Nucleus accumbens (tissue), 56 donors: ENCODE measurements at regions not wholly inside any gene's neighbourhood (a gene's known extent, or its start where the extent isn't known, plus 50 kb on each side); places are given as distances from the start of the nearest gene placed in this dataset.
A peak's percentile ranks its signal among the peaks of the same experiment; 100 is the strongest.
"Not testable (repeated sequence)": the region's sequence is repeated elsewhere in the genome, so short reads cannot be mapped to it uniquely, and the experiment has no call there.

Source experiments
- DNase-seq, 56 donors: peaks; one replicate each; lab custom pipeline; 2025; lab: John Stamatoyannopoulos, UW

GRCh38 chr17:16844669-16845068 lies 127.2 kb downstream of the TNFRSF13B start:
- DNase-seq = not testable (repeated sequence)

DNA sequence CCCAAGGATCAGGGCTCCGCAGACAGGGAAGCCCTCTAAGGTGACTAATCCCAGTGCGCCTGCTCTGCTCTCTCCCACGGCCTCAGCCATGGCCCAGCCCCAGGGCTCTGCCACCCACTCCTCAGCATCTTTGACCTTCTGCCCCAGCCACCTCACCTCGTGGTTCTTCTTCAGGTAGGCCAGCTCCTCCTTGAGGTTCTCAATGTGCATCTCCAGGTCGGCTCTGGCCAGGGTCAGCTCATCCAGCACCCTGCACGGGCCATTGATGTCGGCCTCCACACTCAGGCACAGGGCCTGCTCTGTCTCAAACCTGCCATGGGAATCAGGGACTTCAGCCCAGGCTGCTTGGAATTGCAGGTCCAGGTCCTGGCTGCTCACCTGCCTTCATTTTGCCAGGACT lies 128.4 kb downstream of the TNFRSF13B start:
- DNase-seq = not testable (repeated sequence)

GRCh38 chr17:16842346-16842745 lies 129.6 kb downstream of the TNFRSF13B start:
- not testable (repeated sequence) for DNase-seq

GRCh38 chr17:16841896-16842295 lies 130.0 kb downstream of the TNFRSF13B start:
- DNase-seq = not testable (repeated sequence)

DNA sequence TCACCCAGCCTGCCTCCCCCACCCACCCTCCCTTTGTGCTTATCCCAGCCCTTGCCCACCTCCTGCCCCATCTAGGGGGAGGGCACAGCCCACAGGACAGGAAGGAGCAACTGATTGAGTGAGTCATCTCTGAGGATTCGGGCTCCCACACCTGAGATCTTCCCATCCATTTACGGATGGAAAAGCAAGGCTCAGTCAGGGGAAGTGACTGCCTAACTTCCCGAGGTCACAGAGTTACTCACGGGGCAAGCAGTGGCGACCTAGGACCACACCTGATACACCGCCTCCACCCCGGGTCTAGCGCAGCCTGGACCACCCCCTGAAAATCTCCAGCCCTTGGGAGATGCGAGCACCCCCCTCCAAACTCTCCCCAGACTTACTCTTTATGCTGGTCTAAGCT lies 131.7 kb downstream of the TNFRSF13B start:
- DNase-seq = not testable (repeated sequence)

DNA sequence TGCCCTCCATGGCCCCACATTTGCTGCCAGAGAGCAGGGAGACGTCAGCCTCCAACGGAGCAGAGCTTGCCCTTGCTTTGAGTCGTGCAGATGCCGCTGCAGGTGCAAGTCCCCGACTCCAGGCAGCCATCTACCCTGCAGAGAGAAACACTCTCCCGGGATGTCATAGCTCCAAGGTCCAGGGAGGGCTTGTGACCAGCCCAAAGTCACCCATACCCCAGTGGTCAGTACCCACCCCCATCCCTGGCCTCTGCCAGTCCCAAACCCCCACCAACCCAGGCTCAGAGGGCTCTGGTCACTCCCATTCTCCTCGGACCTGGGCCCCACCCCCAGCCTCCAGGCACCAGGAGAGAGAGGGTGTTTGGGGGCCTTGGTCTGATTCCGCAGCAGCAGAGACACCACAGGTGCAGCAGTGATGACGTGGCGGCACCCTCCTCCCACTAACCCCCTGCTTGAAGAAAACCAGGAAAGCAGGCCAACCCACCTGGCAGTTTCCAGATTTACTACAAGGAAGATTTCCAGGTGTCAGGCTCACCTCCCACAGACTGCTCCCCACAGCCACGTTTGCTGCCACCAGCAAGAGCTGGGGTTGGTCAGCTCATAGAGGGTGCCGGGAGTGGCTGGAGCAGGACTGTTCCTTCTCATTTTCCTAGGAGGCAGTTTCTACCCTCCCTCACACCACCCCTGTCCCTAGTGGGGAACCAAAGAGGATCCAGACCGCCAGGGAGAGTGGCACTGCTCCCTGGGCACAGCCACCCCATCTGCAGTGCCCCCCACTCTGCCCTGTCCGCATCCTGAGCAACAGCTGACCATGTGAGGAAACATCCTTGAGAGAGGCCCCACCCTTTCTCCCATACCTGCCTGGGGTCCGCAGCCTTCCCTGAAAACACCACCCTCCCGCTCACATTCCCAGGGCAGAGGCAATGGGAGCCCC lies 132.4 kb downstream of the TNFRSF13B start:
- peak in 19 of 56 donors; percentile 8 to 65 (median 14) for DNase-seq

GRCh38 chr17:16838795-16839194 lies 133.1 kb downstream of the TNFRSF13B start:
- DNase-seq = not testable (repeated sequence)

DNA sequence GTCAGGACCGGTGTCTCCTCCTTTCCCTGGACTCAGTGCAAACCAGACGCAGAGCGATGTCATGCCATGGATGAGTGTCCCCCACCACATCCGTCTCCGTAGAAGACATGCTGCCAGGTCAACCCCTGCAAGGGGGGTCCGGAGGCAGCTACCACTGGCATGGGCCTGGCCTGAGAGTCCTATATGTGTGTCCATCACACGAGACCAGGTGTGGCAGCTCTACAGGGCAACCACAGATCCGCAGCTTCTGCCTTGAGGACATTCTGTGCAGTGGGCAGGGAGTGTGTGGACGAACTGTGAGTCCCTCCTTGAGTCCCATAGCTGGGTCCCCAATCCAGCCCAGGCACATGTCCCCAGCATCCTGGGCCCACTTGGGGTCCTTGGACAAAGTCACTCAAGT lies 133.6 kb downstream of the TNFRSF13B start:
- not testable (repeated sequence) for DNase-seq

- DNase-seq = not testable (repeated sequence)
Measured at GRCh38 chr17:16837468-16838266, 134.3 kb downstream of the TNFRSF13B start.

- DNase-seq = not testable (repeated sequence)
Measured at GRCh38 chr17:16836315-16836915, 135.5 kb downstream of the TNFRSF13B start.

DNA sequence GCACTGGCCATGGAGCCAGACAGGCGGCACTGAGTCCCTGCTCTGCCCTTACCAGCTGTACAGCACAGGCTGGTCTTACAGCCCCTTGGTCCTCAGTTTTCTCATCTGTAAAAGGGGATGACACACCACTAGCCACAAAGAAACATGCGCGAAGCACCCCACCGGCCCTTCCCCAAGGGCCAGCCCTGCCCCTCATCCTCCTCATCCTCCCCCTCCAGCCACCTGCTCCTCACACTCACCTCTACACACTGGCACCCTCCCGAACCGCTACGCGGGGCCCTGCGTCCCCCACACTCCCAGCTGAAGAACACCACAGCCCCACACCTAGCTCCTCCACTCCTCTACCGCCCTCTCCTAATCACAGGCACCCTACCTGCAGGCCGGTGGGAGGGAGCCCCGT lies 138.4 kb downstream of the TNFRSF13B start:
- DNase-seq = not testable (repeated sequence)

- DNase-seq = not testable (repeated sequence)
Measured at GRCh38 chr17:16832853-16833252, 139.1 kb downstream of the TNFRSF13B start.

GRCh38 chr17:16832206-16832605 lies 139.7 kb downstream of the TNFRSF13B start:
- DNase-seq = not testable (repeated sequence)

DNA sequence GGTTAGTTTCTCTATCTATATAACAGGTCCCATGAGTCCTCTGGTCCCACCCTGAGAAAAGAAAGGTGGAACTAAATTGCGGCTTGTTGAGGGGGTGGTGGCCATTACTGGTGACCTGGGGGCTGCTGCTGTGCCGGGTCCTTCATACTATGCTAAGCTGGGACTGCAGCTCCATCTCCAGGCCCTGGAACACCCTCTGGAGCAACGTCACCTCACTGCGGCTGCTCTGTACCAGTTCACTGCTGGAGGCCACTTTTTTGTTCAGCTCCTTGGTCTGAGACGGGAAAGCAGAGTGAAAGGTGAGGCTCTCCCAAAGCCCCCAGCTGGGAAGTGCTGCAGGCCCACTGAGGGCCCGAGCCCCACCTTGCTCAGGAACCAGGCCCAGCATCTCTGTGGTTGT lies 140.7 kb downstream of the CCDC144A start:
- not testable (repeated sequence) for DNase-seq

DNA sequence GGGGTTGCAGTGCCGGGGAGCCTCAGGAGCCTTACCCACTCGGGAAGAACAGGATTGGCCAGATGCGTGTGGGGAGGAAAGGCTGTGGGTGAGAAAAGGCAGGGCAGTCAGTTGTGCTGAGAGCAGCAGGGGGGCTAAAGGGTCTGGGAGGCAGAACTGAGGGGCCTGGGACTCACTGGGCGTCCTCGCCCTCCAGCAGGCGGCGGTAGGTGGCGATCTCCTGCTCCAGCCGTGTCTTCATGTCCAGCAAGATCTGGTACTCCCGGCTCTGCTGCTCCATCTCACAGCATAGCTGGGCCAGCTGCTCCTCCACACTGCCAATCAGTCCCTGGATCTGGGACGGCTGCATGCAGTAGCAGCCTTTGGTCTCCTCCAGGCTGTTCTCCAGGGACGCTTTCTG lies 140.2 kb downstream of the CCDC144A start:
- not testable (repeated sequence) for DNase-seq
